Erythroblast (primary cell): ENCODE measurements at regions not wholly inside any gene's neighbourhood (a gene's known extent, or its start where the extent isn't known, plus 50 kb on each side); places are given as distances from the start of the nearest gene placed in this dataset.
A peak's percentile ranks its signal among the peaks of the same experiment; 100 is the strongest.
"Not testable (repeated sequence)": the region's sequence is repeated elsewhere in the genome, so short reads cannot be mapped to it uniquely, and the experiment has no call there.

ENCODE experiments used
- DNase-seq, 2 experiments: peaks; one replicate each; lab custom pipeline; 2025; lab: John Stamatoyannopoulos, UW
- GATA1 ChIP-seq: IDR thresholded peaks from 2 replicates; pipeline ENCODE4 v1.6.1; 2011; ENCODE audit warnings: low read depth, mild to moderate bottlenecking, control low read depth, low read length, moderate library complexity
- POLR2A ChIP-seq: IDR thresholded peaks from 2 replicates; pipeline ENCODE4 v1.6.1; 2011; ENCODE audit warnings: mild to moderate bottlenecking, low read length

- TF ChIP-seq GATA1, result no peak
- no peak for TF ChIP-seq POLR2A
Observed at GRCh38 chr17:45628019-45628418, 137.5 kb upstream of the PLEKHM1 start.

GRCh38 chr17:45631941-45632340 lies 141.4 kb upstream of the PLEKHM1 start:
- TF ChIP-seq GATA1 (no peak), POLR2A (no peak)
- no peak for DNase-seq

More at GRCh38 chr17:45628019-45628418, 137.5 kb upstream of the PLEKHM1 start:
- no peak for DNase-seq

DNA sequence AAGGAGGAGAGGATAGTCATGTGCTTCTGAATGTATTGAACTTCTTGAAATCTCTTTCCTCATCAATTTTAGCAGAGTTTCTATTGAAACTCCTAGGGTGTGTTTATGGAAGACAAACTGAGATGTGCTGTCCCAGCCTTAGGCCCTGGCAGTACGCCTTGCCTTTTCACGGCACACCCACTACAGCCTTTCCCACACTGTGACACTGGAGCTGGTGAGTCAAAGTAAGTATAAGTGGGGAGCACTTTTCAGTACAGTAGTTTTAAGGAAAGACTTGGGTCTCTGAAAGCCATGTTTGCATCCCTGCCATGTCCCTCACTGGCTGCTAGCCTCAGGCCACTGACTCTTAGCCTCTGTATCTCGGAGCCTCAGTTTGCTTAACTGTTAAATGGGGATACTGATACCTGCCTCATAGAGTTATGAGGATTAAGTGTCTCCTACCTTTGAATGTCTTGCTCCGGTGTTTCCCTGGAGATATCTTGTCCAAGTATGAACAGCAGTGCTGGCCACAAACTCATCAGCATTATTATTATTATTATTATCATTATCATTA lies 144.7 kb upstream of the CRHR1 start:
- TF ChIP-seq POLR2A (no peak), GATA1 (no peak)
- DNase-seq, result no peak

DNA sequence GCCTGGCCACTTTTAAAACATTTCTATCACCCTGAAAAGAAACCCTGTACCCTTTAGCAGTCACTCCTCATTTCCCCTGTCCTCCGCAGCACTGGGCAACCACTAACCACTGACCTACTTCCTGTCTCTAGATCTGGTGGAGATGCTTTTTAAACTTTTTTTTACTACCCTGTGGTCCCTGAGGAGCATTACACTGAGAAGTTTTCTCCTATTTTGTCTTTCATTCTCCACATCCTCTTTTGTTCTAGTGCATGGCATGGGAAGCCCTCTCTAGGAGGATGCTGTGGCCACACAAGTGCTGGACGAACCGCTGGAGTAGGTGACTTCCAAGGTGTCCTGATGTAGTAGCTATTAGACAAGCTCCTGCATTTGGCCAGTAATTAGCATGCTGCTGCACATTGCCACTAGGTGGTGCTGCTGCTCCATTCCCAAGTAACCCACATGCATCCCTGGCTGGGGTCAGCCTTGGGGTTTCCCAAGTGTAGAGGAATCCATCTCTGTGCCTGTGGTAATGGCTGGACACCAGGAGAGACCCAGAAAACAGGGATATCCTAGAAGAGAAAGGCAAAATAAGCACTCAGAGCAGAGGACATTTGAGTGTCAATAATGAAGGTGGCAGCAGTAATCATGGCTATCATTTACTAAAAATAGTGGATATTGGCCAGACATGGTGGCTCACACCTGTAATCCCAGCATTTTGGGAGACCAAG lies 143.8 kb upstream of the CRHR1 start:
- TF ChIP-seq GATA1 (no peak), POLR2A (no peak)
- DNase-seq, result no peak

- no peak for TF ChIP-seq GATA1
- no peak for TF ChIP-seq POLR2A
- DNase-seq, result no peak
Observed at GRCh38 chr17:45641541-45641940, 142.6 kb upstream of the CRHR1 start.

DNA sequence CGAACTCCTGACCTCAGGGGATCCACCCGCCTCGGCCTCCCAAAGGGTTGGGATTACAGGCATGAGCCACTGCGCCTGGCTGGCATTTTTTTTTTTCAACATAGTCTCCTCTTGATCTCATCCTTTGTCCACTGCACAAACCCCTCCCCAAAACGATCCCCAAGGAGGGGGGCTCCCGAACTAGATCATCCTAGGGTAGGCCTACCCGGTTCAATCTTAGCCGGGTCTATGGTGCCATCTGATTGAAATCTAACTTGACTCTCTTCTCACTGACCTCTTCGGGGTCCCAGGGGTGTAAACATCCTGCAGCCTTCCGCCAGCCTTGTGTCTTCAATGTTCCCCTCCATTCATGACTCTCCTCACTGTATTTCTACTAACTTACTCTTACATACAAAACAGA lies 140.5 kb upstream of the CRHR1 start:
- TF ChIP-seq GATA1, result no peak
- no peak for TF ChIP-seq POLR2A
- no peak for DNase-seq

- DNase-seq, result not testable (repeated sequence)
Observed at GRCh38 chr17:45644637-45645036, 139.5 kb upstream of the CRHR1 start.

GRCh38 chr17:45645330-45645729 lies 138.8 kb upstream of the CRHR1 start:
- TF ChIP-seq POLR2A (no peak), GATA1 (no peak)
- DNase-seq, result no peak

- TF ChIP-seq GATA1 (no peak), POLR2A (no peak)
- no peak for DNase-seq
Observed at GRCh38 chr17:45646288-45646988, 137.7 kb upstream of the CRHR1 start.

DNA sequence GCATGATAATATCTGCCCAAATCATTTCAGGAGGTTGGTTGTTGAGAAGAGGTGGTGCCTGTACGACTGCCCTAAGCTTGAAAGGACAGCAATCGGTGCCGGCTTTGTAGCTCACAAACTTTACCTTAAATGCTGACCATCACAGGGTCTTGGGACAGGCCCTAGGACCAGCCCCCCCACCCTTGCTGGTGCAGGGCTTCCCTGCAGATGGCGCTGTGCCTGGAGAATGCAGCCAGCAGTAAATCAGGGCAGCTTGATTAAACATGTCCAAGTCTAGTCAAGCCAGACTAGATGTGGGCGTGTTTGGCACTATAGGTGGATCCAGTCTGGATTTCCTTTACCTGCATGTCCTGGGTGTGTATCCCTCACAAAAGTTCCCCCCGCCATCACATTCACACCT lies 135.5 kb upstream of the CRHR1 start:
- peak in 1 of 2 experiments; percentile 5 for DNase-seq
- TF ChIP-seq GATA1 (no peak), POLR2A (no peak)

DNA sequence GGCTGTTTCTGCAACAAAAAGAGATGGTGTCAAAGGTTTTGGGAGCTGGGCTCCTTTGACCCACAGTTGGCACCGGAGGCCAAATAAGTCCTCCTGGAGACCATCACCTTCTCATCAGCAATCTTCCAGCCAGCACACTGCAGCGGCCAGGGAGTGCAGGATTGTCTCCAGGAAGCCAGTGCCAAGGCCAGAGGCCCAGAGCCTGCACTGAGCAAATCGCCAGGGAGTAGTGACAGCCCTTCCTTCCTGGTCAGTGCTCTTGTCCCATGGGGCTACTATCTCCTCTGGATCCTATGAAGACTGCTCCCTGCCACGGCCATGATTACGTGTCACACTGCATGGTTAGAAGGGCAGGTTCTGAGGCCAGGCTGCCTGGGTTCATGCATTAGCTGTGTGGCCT lies 134.3 kb upstream of the CRHR1 start:
- DNase-seq, result no peak
- TF ChIP-seq POLR2A, result no peak
- TF ChIP-seq GATA1, result no peak

GRCh38 chr17:45650561-45650960 lies 133.6 kb upstream of the CRHR1 start:
- TF ChIP-seq POLR2A (no peak), GATA1 (no peak)
- DNase-seq, result no peak

- no peak for TF ChIP-seq POLR2A
- TF ChIP-seq GATA1, result no peak
- DNase-seq, result no peak
Observed at GRCh38 chr17:45651145-45651709, 132.9 kb upstream of the CRHR1 start.

GRCh38 chr17:45653616-45654015 lies 130.5 kb upstream of the CRHR1 start:
- no peak for TF ChIP-seq GATA1
- no peak for TF ChIP-seq POLR2A
- no peak for DNase-seq
